ENCODE measurements at regions not wholly inside any gene's neighbourhood (a gene's known extent, or its start where the extent isn't known, plus 50 kb on each side); places are given as distances from the start of the nearest gene placed in this dataset.

DNA sequence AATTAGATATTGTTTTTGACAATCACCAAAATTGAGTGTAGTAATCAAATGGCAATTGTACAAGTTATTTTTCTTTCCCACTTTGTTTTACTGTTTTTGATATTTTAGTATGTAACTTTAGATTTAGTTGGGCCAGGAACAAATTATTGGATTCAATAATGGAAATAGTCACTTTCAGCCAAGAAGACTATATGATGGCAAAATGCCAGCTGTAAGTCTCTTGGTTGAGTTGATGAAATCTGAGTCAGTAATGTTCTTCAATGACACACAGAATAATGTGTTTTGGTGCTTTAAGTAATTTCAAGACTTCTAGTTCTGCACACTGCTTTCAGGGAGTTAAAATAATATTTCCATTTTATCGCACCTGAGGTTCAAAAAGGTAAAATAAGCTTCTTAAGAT lies 2022.0 kb upstream of the CELF4 start:
- Histone ChIP-seq H3K4me1 (ENCODE audit: control insufficient read depth in 4 of 4, insufficient read depth in 4 of 4, low read length in 3 of 4) (no peaks in the 10 kb centered on the region), H3K9ac (ENCODE audit: low read depth in 1 of 2, low read length in 2 of 2) (no peak overlapping the region), H3K27me3 (ENCODE audit: control insufficient read depth in 4 of 4, insufficient read depth in 4 of 4, low read length in 3 of 4) (peaks cover 0 to 2% (median 0%) of the 10 kb centered on the region in 4 donors), H3K9me3 (ENCODE audit: control insufficient read depth in 4 of 4, low read length in 3 of 4) (no peaks in the 10 kb centered on the region), H3K36me3 (ENCODE audit: control insufficient read depth in 4 of 4, insufficient read depth in 3 of 4, low read depth in 1 of 4, low read length in 3 of 4) (no peaks in the 10 kb centered on the region), H3K4me3 (ENCODE audit: low read depth in 1 of 3, low read length in 3 of 3) (no peak overlapping the region), H3K27ac (ENCODE audit: low read depth in 1 of 2, low read length in 2 of 2) (no peak overlapping the region)
- DNase-seq (ENCODE audit: low spot score): no peak
- WGBS: 84% methylated on average over 1 of the region's 1 CpG
- TF ChIP-seq HNF4A (conservative IDR thresholded peaks at IDR 0.05) (no peak), CTCF (IDR thresholded peaks at IDR 0.05; ENCODE audit: low read depth, low read length, missing input control) (no peak)

- no peak overlapping the region for H3K9ac ChIP-seq (ENCODE audit: low read depth in 1 of 2, low read length in 2 of 2)
- H3K27ac ChIP-seq (ENCODE audit: low read depth in 1 of 2, low read length in 2 of 2): no peak overlapping the region
- H3K4me1 ChIP-seq (ENCODE audit: control insufficient read depth in 4 of 4, insufficient read depth in 4 of 4, low read length in 3 of 4): no peaks in the 10 kb centered on the region
- 69% methylated on average over 5 of the region's 5 CpGs for WGBS
- H3K4me3 ChIP-seq (ENCODE audit: low read depth in 1 of 3, low read length in 3 of 3): no peak overlapping the region
- H3K9me3 ChIP-seq (ENCODE audit: control insufficient read depth in 4 of 4, low read length in 3 of 4): no peaks in the 10 kb centered on the region
- peaks cover 0 to 2% (median 0%) of the 10 kb centered on the region in 4 donors for H3K27me3 ChIP-seq (ENCODE audit: control insufficient read depth in 4 of 4, insufficient read depth in 4 of 4, low read length in 3 of 4)
- TF ChIP-seq EGR1 (IDR thresholded peaks at IDR 0.05; ENCODE audit: low read depth in 2 of 2) (no peak), NR2F2 (IDR thresholded peaks at IDR 0.05) (no peak), HNF4A (conservative IDR thresholded peaks at IDR 0.05) (no peak), GABPA (IDR thresholded peaks at IDR 0.05 in 1 of 2, conservative IDR thresholded peaks at IDR 0.05 in 1 of 2) (no peak), MAX (IDR thresholded peaks at IDR 0.05) (no peak), HNF4G (IDR thresholded peaks at IDR 0.05) (no peak), FOXA2 (IDR thresholded peaks at IDR 0.05) (no peak), CTCF (IDR thresholded peaks at IDR 0.05; ENCODE audit: low read depth, low read length, missing input control) (no peak), FOXA1 (IDR thresholded peaks at IDR 0.05) (no peak), JUND (IDR thresholded peaks at IDR 0.05) (no peak), RAD21 (IDR thresholded peaks at IDR 0.05) (no peak), TAF1 (conservative IDR thresholded peaks at IDR 0.05) (no peak), YY1 (IDR thresholded peaks at IDR 0.05) (no peak)
- TF ChIP-seq, protein P1, sequence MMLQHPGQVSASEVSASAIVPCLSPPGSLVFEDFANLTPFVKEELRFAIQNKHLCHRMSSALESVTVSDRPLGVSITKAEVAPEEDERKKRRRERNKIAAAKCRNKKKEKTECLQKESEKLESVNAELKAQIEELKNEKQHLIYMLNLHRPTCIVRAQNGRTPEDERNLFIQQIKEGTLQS (IDR thresholded peaks at IDR 0.05): no peak
- TF ChIP-seq, protein P2, sequence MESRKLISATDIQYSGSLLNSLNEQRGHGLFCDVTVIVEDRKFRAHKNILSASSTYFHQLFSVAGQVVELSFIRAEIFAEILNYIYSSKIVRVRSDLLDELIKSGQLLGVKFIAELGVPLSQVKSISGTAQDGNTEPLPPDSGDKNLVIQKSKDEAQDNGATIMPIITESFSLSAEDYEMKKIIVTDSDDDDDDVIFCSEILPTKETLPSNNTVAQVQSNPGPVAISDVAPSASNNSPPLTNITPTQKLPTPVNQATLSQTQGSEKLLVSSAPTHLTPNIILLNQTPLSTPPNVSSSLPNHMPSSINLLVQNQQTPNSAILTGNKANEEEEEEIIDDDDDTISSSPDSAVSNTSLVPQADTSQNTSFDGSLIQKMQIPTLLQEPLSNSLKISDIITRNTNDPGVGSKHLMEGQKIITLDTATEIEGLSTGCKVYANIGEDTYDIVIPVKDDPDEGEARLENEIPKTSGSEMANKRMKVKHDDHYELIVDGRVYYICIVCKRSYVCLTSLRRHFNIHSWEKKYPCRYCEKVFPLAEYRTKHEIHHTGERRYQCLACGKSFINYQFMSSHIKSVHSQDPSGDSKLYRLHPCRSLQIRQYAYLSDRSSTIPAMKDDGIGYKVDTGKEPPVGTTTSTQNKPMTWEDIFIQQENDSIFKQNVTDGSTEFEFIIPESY (IDR thresholded peaks at IDR 0.05): no peak
- TF ChIP-seq, protein P3, sequence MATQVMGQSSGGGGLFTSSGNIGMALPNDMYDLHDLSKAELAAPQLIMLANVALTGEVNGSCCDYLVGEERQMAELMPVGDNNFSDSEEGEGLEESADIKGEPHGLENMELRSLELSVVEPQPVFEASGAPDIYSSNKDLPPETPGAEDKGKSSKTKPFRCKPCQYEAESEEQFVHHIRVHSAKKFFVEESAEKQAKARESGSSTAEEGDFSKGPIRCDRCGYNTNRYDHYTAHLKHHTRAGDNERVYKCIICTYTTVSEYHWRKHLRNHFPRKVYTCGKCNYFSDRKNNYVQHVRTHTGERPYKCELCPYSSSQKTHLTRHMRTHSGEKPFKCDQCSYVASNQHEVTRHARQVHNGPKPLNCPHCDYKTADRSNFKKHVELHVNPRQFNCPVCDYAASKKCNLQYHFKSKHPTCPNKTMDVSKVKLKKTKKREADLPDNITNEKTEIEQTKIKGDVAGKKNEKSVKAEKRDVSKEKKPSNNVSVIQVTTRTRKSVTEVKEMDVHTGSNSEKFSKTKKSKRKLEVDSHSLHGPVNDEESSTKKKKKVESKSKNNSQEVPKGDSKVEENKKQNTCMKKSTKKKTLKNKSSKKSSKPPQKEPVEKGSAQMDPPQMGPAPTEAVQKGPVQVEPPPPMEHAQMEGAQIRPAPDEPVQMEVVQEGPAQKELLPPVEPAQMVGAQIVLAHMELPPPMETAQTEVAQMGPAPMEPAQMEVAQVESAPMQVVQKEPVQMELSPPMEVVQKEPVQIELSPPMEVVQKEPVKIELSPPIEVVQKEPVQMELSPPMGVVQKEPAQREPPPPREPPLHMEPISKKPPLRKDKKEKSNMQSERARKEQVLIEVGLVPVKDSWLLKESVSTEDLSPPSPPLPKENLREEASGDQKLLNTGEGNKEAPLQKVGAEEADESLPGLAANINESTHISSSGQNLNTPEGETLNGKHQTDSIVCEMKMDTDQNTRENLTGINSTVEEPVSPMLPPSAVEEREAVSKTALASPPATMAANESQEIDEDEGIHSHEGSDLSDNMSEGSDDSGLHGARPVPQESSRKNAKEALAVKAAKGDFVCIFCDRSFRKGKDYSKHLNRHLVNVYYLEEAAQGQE (IDR thresholded peaks at IDR 0.05): no peak
- H3K36me3 ChIP-seq (ENCODE audit: control insufficient read depth in 4 of 4, insufficient read depth in 3 of 4, low read depth in 1 of 4, low read length in 3 of 4): no peaks in the 10 kb centered on the region
- no peak for DNase-seq (ENCODE audit: low spot score)
These were observed 2021.1 kb upstream of the CELF4 start for GRCh38 chr18:39586741-39587140.

Data from liver (tissue), 8 donors.